CD8-positive, alpha-beta memory T cell (primary cell): ENCODE measurements at regions not wholly inside any gene's neighbourhood (a gene's known extent, or its start where the extent isn't known, plus 50 kb on each side); places are given as distances from the start of the nearest gene placed in this dataset.

Source experiments
- CTCF ChIA-PET: fragments of 350-600 bp; sonication (Branson Sonifier 250); formaldehyde crosslinking; loops from one replicate; lab custom pipeline; 2021; ENCODE audit warnings: antibody characterized with exemption; lab: Charles Lee
- POLR2A ChIA-PET: fragments of 350-600 bp; sonication (Branson Sonifier 250); formaldehyde crosslinking; loops from one replicate; lab custom pipeline; 2021; ENCODE audit warnings: antibody characterized with exemption; lab: Charles Lee
- DNase-seq, 5 donors: peaks; one replicate each; pipeline versions ENCODE4 v3.0.0 to v3.0.0-alpha.2; 2020 to 2022; ENCODE audit warnings: mixed read lengths in 1 of 5
- H3K27ac ChIP-seq: one replicate; pipeline ENCODE4 v1.7.0; 2013; ENCODE audit warnings: low read depth, mild to moderate bottlenecking, low read length, moderate library complexity
- H3K27me3 ChIP-seq: 2 replicates; pipeline ENCODE4 v1.7.0; 2013; ENCODE audit warnings: low read length, mild to moderate bottlenecking; ENCODE audit not compliant: insufficient read depth, poor library complexity, severe bottlenecking
- H3K36me3 ChIP-seq: 2 replicates; pipeline ENCODE4 v1.7.0; 2013; ENCODE audit warnings: mild to moderate bottlenecking, low read length, moderate library complexity; ENCODE audit not compliant: insufficient read depth
- H3K4me1 ChIP-seq: 2 replicates; pipeline ENCODE4 v1.7.0; 2013; ENCODE audit warnings: mild to moderate bottlenecking, low read length, moderate library complexity; ENCODE audit not compliant: insufficient read depth
- H3K4me3 ChIP-seq: 2 replicates; pipeline ENCODE4 v1.7.0; 2013; ENCODE audit warnings: mild to moderate bottlenecking, low read length
- H3K9me3 ChIP-seq: 2 replicates; pipeline ENCODE4 v1.7.0; 2013; ENCODE audit warnings: mild to moderate bottlenecking, low read length
- H3K27ac Mint-ChIP-seq, 8 donors: one replicate each; pipeline ENCODE4 v1.8.0; 2020 to 2021; ENCODE audit warnings: mixed read lengths in 8 of 8, mild to moderate bottlenecking in 6 of 8, inconsistent platforms in 3 of 8, moderate library complexity in 3 of 8
- H3K27me3 Mint-ChIP-seq, 2 donors: one replicate each; pipeline ENCODE4 v1.8.0; 2020 to 2021; ENCODE audit warnings: mixed read lengths in 2 of 2, mild to moderate bottlenecking in 1 of 2, moderate library complexity in 1 of 2
- H3K36me3 Mint-ChIP-seq, 3 donors: one replicate each; pipeline ENCODE4 v1.8.0; 2020 to 2021; ENCODE audit warnings: mixed read lengths in 3 of 3, inconsistent platforms in 1 of 3, mild to moderate bottlenecking in 1 of 3
- H3K4me1 Mint-ChIP-seq, 3 donors: one replicate each; pipeline ENCODE4 v1.8.0; 2020 to 2021; ENCODE audit warnings: mixed read lengths in 3 of 3, inconsistent platforms in 1 of 3, mild to moderate bottlenecking in 1 of 3
- H3K4me3 Mint-ChIP-seq, 7 donors: one replicate each; pipeline ENCODE4 v1.8.0; 2020 to 2021; ENCODE audit warnings: mixed read lengths in 7 of 7, mild to moderate bottlenecking in 6 of 7, moderate library complexity in 4 of 7, inconsistent platforms in 2 of 7
- H3K9me3 Mint-ChIP-seq, 5 donors: one replicate each; pipeline ENCODE4 v1.8.0; 2020 to 2022; ENCODE audit warnings: mixed read lengths in 5 of 5, mild to moderate bottlenecking in 3 of 5, moderate library complexity in 2 of 5, inconsistent platforms in 1 of 5

DNA sequence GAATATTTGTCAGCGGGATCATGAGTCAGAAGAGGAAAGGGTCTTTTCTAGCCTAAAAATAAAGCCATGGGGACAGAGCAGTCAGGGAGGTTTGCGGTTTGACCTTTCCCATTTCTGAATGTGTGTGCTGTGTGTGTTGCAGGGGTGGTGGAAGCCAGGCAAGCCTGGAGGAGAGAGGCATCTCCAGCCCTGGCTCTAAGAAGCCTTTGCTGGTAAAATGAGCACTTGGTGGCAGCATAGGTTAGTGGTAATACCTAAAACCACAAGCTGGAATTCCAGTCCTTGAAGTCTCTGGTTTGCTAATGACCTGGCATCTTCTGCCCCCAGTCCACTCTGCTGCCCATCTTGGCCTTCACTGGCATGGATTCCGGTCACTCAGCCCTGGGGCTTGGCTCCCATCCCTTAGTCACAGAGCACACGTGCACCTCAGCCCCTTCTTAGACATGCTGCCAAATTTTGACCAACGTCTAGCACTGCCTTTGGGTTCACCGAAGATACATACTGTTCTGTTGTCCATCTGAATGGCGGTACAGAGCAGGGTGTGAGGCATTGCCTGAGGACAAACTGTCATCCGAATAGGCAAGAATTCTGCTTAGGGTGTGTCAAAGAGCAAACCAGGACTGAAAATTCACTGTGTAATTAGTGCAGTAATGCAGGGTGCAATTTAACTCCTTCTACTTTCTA lies 52.7 kb downstream of the KCNA5 start:
- ChIA-PET POLR2A (no interaction called here), CTCF (no interaction called here)
- Mint-ChIP-seq H3K36me3 (no peaks in the 10 kb centered on the region), H3K27me3 (peaks cover 8 to 23% of the 10 kb centered on the region in 2 donors), H3K9me3 (no peaks in the 10 kb centered on the region), H3K27ac (no peak overlapping the region), H3K4me1 (no peaks in the 10 kb centered on the region), H3K4me3 (no peak overlapping the region)
- Histone ChIP-seq H3K9me3 (no peaks in the 10 kb centered on the region), H3K4me1 (no peaks in the 10 kb centered on the region), H3K27ac (no peak overlapping the region), H3K36me3 (no peaks in the 10 kb centered on the region), H3K4me3 (no peak overlapping the region), H3K27me3 (peaks cover 3% of the 10 kb centered on the region)
- DNase-seq: no peak

DNA sequence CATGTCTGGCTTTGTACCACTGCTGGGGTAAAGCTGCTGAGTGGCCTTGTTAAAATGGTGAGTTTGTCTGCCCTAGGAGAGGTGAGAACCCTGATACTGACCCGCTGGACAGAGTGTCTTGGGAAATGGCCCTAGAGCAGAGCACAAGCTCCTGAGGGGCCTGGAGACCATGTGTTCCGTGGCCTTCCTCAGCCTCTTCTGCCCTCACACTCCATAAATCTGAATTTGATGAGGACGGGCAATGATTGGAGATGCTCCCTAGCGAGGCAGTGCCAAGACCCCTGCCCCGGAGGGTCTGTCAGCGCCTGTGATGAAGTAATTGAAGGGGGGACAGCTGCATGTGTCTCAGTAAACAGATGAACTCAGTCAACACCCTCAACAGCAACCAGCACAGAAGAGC lies 54.1 kb downstream of the KCNA5 start:
- Histone ChIP-seq H3K36me3 (no peaks in the 10 kb centered on the region), H3K27me3 (no peaks in the 10 kb centered on the region), H3K27ac (no peak overlapping the region), H3K4me1 (no peaks in the 10 kb centered on the region), H3K9me3 (no peaks in the 10 kb centered on the region), H3K4me3 (no peak overlapping the region)
- Mint-ChIP-seq H3K4me1 (no peaks in the 10 kb centered on the region), H3K27me3 (peaks cover 8 to 18% of the 10 kb centered on the region in 2 donors), H3K9me3 (no peaks in the 10 kb centered on the region), H3K36me3 (no peaks in the 10 kb centered on the region), H3K27ac (no peak overlapping the region), H3K4me3 (no peak overlapping the region)
- ChIA-PET POLR2A (no interaction called here), CTCF (no interaction called here)
- no peak for DNase-seq

DNA sequence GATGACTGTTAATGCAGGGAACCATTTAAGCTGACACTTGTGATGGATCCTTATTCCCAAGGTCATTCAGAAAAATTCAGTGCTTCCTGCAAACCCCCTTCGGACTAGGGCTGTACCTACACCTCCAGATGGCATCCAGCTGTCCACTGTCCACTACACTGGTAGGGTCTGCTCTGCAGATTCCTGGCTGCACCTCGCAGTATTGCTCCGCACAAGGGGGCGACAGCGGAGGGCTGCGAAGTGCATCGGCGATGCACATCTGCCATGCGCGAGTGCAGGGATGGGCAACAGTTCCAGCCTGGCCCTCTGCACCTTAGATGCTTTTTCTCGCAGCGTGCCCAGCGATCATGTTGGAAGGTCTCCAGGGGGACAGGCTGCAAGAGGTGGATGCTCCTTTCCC lies 55.5 kb downstream of the KCNA5 start:
- H3K4me3 ChIP-seq: no peak overlapping the region
- Mint-ChIP-seq H3K36me3 (no peaks in the 10 kb centered on the region), H3K4me3 (no peak overlapping the region), H3K27me3 (peaks cover 9 to 18% of the 10 kb centered on the region in 2 donors), H3K9me3 (no peaks in the 10 kb centered on the region), H3K27ac (no peak overlapping the region), H3K4me1 (no peaks in the 10 kb centered on the region)
- no peaks in the 10 kb centered on the region for H3K36me3 ChIP-seq
- POLR2A ChIA-PET: no interaction called here
- CTCF ChIA-PET: no interaction called here
- no peak for DNase-seq
- no peaks in the 10 kb centered on the region for H3K27me3 ChIP-seq
- H3K9me3 ChIP-seq: no peaks in the 10 kb centered on the region
- no peaks in the 10 kb centered on the region for H3K4me1 ChIP-seq
- H3K27ac ChIP-seq: no peak overlapping the region

DNA sequence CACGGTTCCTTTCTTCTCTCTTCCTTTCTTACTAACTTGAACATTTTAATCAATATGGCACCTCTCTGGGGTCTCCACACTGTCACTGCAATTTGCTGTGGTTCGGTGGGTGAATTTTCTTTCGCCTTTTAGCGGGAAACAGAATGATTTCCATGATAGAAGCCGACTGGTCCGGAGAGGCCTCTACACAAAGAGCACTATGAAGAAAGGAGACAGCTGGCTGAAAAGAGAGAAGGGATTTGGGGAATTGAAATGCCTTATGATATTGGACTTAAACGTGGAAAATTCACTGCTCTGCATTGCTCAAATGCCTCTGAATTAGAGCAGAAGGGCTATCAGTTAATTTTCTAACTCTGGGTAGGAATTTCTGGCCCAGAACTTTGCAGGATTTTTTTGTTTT lies 55.9 kb downstream of the KCNA5 start:
- H3K9me3 Mint-ChIP-seq: peaks cover 0 to 1% (median 0%) of the 10 kb centered on the region in 5 donors
- H3K4me3 Mint-ChIP-seq: no peak overlapping the region
- H3K27me3 Mint-ChIP-seq: peaks cover 9 to 13% of the 10 kb centered on the region in 2 donors
- H3K36me3 Mint-ChIP-seq: no peaks in the 10 kb centered on the region
- DNase-seq: no peak
- H3K4me1 ChIP-seq: no peaks in the 10 kb centered on the region
- ChIA-PET CTCF (no interaction called here), POLR2A (no interaction called here)
- H3K4me1 Mint-ChIP-seq: no peaks in the 10 kb centered on the region
- H3K9me3 ChIP-seq: no peaks in the 10 kb centered on the region
- no peak overlapping the region for H3K27ac Mint-ChIP-seq
- no peak overlapping the region for H3K4me3 ChIP-seq
- H3K27ac ChIP-seq: no peak overlapping the region
- H3K36me3 ChIP-seq: no peaks in the 10 kb centered on the region
- H3K27me3 ChIP-seq: no peaks in the 10 kb centered on the region

- Histone ChIP-seq H3K4me1 (no peaks in the 10 kb centered on the region), H3K9me3 (no peaks in the 10 kb centered on the region), H3K27ac (no peak overlapping the region), H3K27me3 (no peaks in the 10 kb centered on the region), H3K36me3 (no peaks in the 10 kb centered on the region), H3K4me3 (no peak overlapping the region)
- POLR2A ChIA-PET: no interaction called here
- Mint-ChIP-seq H3K4me1 (no peaks in the 10 kb centered on the region), H3K27ac (no peak overlapping the region), H3K36me3 (no peaks in the 10 kb centered on the region), H3K4me3 (no peak overlapping the region), H3K9me3 (peaks cover 0 to 5% (median 2%) of the 10 kb centered on the region in 5 donors), H3K27me3 (peaks cover 6 to 12% of the 10 kb centered on the region in 2 donors)
- DNase-seq: no peak
- CTCF ChIA-PET: no interaction called here
Observed at GRCh38 chr12:5101686-5102085, 58.0 kb downstream of the KCNA5 start.

DNA sequence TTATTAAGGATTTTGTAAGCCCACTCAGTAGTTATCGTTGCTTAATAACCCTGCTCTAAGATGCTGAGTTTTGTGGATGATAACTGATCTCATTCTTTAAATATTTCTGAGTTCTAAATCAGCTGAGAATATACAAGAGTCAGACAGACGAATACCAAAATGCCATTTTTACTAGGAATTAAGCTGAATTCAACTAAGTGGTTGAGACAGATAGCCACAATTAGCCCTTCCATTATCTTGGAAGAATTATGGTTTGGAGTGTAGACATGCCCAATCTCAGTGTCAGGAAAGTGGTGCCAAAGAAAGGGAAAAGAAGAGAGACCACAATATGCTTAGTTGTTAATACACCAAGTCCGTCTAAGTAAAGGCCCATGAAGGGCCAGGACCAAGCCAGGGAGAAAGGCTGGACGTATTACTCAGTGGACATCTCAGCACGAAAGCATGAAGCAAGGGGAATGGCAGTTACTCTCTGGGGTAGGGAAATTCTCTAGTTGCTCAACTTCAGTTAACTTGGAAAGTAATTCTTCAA lies 58.6 kb downstream of the KCNA5 start:
- DNase-seq: no peak
- no peaks in the 10 kb centered on the region for H3K36me3 Mint-ChIP-seq
- H3K4me3 ChIP-seq: no peak overlapping the region
- peaks cover 5 to 9% of the 10 kb centered on the region in 2 donors for H3K27me3 Mint-ChIP-seq
- no peak overlapping the region for H3K4me3 Mint-ChIP-seq
- H3K4me1 Mint-ChIP-seq: no peaks in the 10 kb centered on the region
- H3K9me3 ChIP-seq: no peaks in the 10 kb centered on the region
- CTCF ChIA-PET: no interaction called here
- H3K27me3 ChIP-seq: no peaks in the 10 kb centered on the region
- no peaks in the 10 kb centered on the region for H3K36me3 ChIP-seq
- peaks cover 0 to 5% (median 4%) of the 10 kb centered on the region in 5 donors for H3K9me3 Mint-ChIP-seq
- POLR2A ChIA-PET: no interaction called here
- no peaks in the 10 kb centered on the region for H3K4me1 ChIP-seq
- H3K27ac Mint-ChIP-seq: no peak overlapping the region
- H3K27ac ChIP-seq: no peak overlapping the region

GRCh38 chr12:5102806-5103205 lies 59.1 kb downstream of the KCNA5 start:
- H3K27ac Mint-ChIP-seq: no peak overlapping the region
- Histone ChIP-seq H3K36me3 (no peaks in the 10 kb centered on the region), H3K4me3 (no peak overlapping the region), H3K27me3 (no peaks in the 10 kb centered on the region), H3K9me3 (no peaks in the 10 kb centered on the region), H3K27ac (no peak overlapping the region), H3K4me1 (no peaks in the 10 kb centered on the region)
- no peak for DNase-seq
- ChIA-PET CTCF (no interaction called here), POLR2A (no interaction called here)
- peaks cover 5 to 9% of the 10 kb centered on the region in 2 donors for H3K27me3 Mint-ChIP-seq
- no peaks in the 10 kb centered on the region for H3K4me1 Mint-ChIP-seq
- H3K4me3 Mint-ChIP-seq: no peak overlapping the region
- no peaks in the 10 kb centered on the region for H3K36me3 Mint-ChIP-seq
- H3K9me3 Mint-ChIP-seq: peaks cover 0 to 5% (median 4%) of the 10 kb centered on the region in 5 donors

- H3K27ac Mint-ChIP-seq: no peak overlapping the region
- no peaks in the 10 kb centered on the region for H3K36me3 Mint-ChIP-seq
- POLR2A ChIA-PET: no interaction called here
- Histone ChIP-seq H3K4me1 (no peaks in the 10 kb centered on the region), H3K4me3 (no peak overlapping the region), H3K36me3 (no peaks in the 10 kb centered on the region), H3K9me3 (no peaks in the 10 kb centered on the region), H3K27me3 (no peaks in the 10 kb centered on the region), H3K27ac (no peak overlapping the region)
- H3K27me3 Mint-ChIP-seq: peaks cover 4 to 12% of the 10 kb centered on the region in 2 donors
- DNase-seq: no peak
- H3K9me3 Mint-ChIP-seq: peaks cover 0 to 7% (median 4%) of the 10 kb centered on the region in 5 donors
- H3K4me1 Mint-ChIP-seq: peaks cover 0 to 4% (median 0%) of the 10 kb centered on the region in 3 donors
- no peak overlapping the region for H3K4me3 Mint-ChIP-seq
- CTCF ChIA-PET: no interaction called here
Observed at GRCh38 chr12:5110345-5110744, 66.7 kb downstream of the KCNA5 start.
